ENCODE measurements at regions not wholly inside any gene's neighbourhood (a gene's known extent, or its start where the extent isn't known, plus 50 kb on each side); places are given as distances from the start of the nearest gene placed in this dataset.

- no peak overlapping the region for H3K4me3 ChIP-seq (ENCODE audit: low read length in 2 of 2)
- H3K27ac ChIP-seq (ENCODE audit: low read depth in 1 of 2, low read length in 2 of 2): no peak overlapping the region
- intact Hi-C loops (cut with DNase I): no loop called here
- no peaks in the 10 kb centered on the region for H3K4me1 ChIP-seq (ENCODE audit: control insufficient read depth in 1 of 2, insufficient read depth in 2 of 2, low read length in 2 of 2)
- H3K9me3 ChIP-seq (ENCODE audit: control insufficient read depth, low read length): no peaks in the 10 kb centered on the region
- no peaks in the 10 kb centered on the region for H3K36me3 ChIP-seq (ENCODE audit: control insufficient read depth in 1 of 2, insufficient read depth in 2 of 2, low read length in 1 of 2)
- ATAC-seq (ENCODE audit: low FRiP score) (no peak), DNase-seq (no peak)
- no peaks in the 10 kb centered on the region for H3K27me3 ChIP-seq (ENCODE audit: control insufficient read depth in 1 of 2, insufficient read depth in 2 of 2, low read length in 1 of 2)
- 86% methylated on average over 7 of the region's 7 CpGs for WGBS, 2 donors
Observed at GRCh38 chr13:105232006-105232405, 1303.5 kb downstream of the EFNB2 start.

GRCh38 chr13:105231579-105231978, 1303.9 kb downstream of the EFNB2 start:
- intact Hi-C loops (cut with DNase I): no loop called here
- 93 to 94% methylated on average over 2 of the region's 2 CpGs for WGBS, 2 donors

GRCh38 chr13:105220881-105221280, 1314.6 kb downstream of the EFNB2 start:
- ATAC-seq (ENCODE audit: low FRiP score): no peak
- intact Hi-C loops (cut with DNase I): no loop called here
- H3K36me3 ChIP-seq (ENCODE audit: control insufficient read depth in 1 of 2, insufficient read depth in 2 of 2, low read length in 1 of 2): no peaks in the 10 kb centered on the region
- no peak overlapping the region for H3K27ac ChIP-seq (ENCODE audit: low read depth in 1 of 2, low read length in 2 of 2)
- H3K4me1 ChIP-seq (ENCODE audit: control insufficient read depth in 1 of 2, insufficient read depth in 2 of 2, low read length in 2 of 2): no peaks in the 10 kb centered on the region
- no peaks in the 10 kb centered on the region for H3K27me3 ChIP-seq (ENCODE audit: control insufficient read depth in 1 of 2, insufficient read depth in 2 of 2, low read length in 1 of 2)
- DNase-seq: no peak
- 61 to 68% methylated on average over 4 of the region's 4 CpGs for WGBS, 2 donors
- no peaks in the 10 kb centered on the region for H3K9me3 ChIP-seq (ENCODE audit: control insufficient read depth, low read length)
- H3K4me3 ChIP-seq (ENCODE audit: low read length in 2 of 2): no peak overlapping the region

More at GRCh38 chr13:105231579-105231978, 1303.9 kb downstream of the EFNB2 start:
- Histone ChIP-seq H3K9me3 (ENCODE audit: control insufficient read depth, low read length) (no peaks in the 10 kb centered on the region), H3K27ac (ENCODE audit: low read depth in 1 of 2, low read length in 2 of 2) (no peak overlapping the region), H3K36me3 (ENCODE audit: control insufficient read depth in 1 of 2, insufficient read depth in 2 of 2, low read length in 1 of 2) (no peaks in the 10 kb centered on the region), H3K4me1 (ENCODE audit: control insufficient read depth in 1 of 2, insufficient read depth in 2 of 2, low read length in 2 of 2) (no peaks in the 10 kb centered on the region), H3K4me3 (ENCODE audit: low read length in 2 of 2) (no peak overlapping the region), H3K27me3 (ENCODE audit: control insufficient read depth in 1 of 2, insufficient read depth in 2 of 2, low read length in 1 of 2) (no peaks in the 10 kb centered on the region)
- no peak for DNase-seq
- no peak for ATAC-seq (ENCODE audit: low FRiP score)

GRCh38 chr13:105220063-105220462, 1315.4 kb downstream of the EFNB2 start:
- H3K4me1 ChIP-seq (ENCODE audit: control insufficient read depth in 1 of 2, insufficient read depth in 2 of 2, low read length in 2 of 2): no peaks in the 10 kb centered on the region
- H3K9me3 ChIP-seq (ENCODE audit: control insufficient read depth, low read length): no peaks in the 10 kb centered on the region
- H3K4me3 ChIP-seq (ENCODE audit: low read length in 2 of 2): no peak overlapping the region
- no peaks in the 10 kb centered on the region for H3K36me3 ChIP-seq (ENCODE audit: control insufficient read depth in 1 of 2, insufficient read depth in 2 of 2, low read length in 1 of 2)
- intact Hi-C loops (cut with DNase I): no loop called here
- H3K27me3 ChIP-seq (ENCODE audit: control insufficient read depth in 1 of 2, insufficient read depth in 2 of 2, low read length in 1 of 2): no peaks in the 10 kb centered on the region
- ATAC-seq (ENCODE audit: low FRiP score) (no peak), DNase-seq (no peak)
- H3K27ac ChIP-seq (ENCODE audit: low read depth in 1 of 2, low read length in 2 of 2): no peak overlapping the region
- WGBS, 2 donors: 62 to 64% methylated on average over 8 of the region's 8 CpGs

- H3K9me3 ChIP-seq (ENCODE audit: control insufficient read depth, low read length): no peaks in the 10 kb centered on the region
- no peak for ATAC-seq (ENCODE audit: low FRiP score)
- H3K27me3 ChIP-seq (ENCODE audit: control insufficient read depth in 1 of 2, insufficient read depth in 2 of 2, low read length in 1 of 2): no peaks in the 10 kb centered on the region
- no peak overlapping the region for H3K27ac ChIP-seq (ENCODE audit: low read depth in 1 of 2, low read length in 2 of 2)
- H3K4me1 ChIP-seq (ENCODE audit: control insufficient read depth in 1 of 2, insufficient read depth in 2 of 2, low read length in 2 of 2): no peaks in the 10 kb centered on the region
- DNase-seq: no peak
- no peaks in the 10 kb centered on the region for H3K36me3 ChIP-seq (ENCODE audit: control insufficient read depth in 1 of 2, insufficient read depth in 2 of 2, low read length in 1 of 2)
- H3K4me3 ChIP-seq (ENCODE audit: low read length in 2 of 2): no peak overlapping the region
- WGBS, 2 donors: 85 to 88% methylated on average over 1 of the region's 1 CpG
- intact Hi-C loops (cut with DNase I): no loop called here
Observed at GRCh38 chr13:105219651-105220050, 1315.8 kb downstream of the EFNB2 start.

GRCh38 chr13:105213512-105213911, 1322.0 kb downstream of the EFNB2 start:
- ATAC-seq (ENCODE audit: low FRiP score) (no peak), DNase-seq (no peak)
- intact Hi-C loops (cut with DNase I): no loop called here
- no peaks in the 10 kb centered on the region for H3K9me3 ChIP-seq (ENCODE audit: control insufficient read depth, low read length)
- H3K27me3 ChIP-seq (ENCODE audit: control insufficient read depth in 1 of 2, insufficient read depth in 2 of 2, low read length in 1 of 2): no peaks in the 10 kb centered on the region
- H3K4me1 ChIP-seq (ENCODE audit: control insufficient read depth in 1 of 2, insufficient read depth in 2 of 2, low read length in 2 of 2): no peaks in the 10 kb centered on the region
- no peak overlapping the region for H3K27ac ChIP-seq (ENCODE audit: low read depth in 1 of 2, low read length in 2 of 2)
- WGBS, 2 donors: 87 to 93% methylated on average over 3 of the region's 3 CpGs
- no peak overlapping the region for H3K4me3 ChIP-seq (ENCODE audit: low read length in 2 of 2)
- no peaks in the 10 kb centered on the region for H3K36me3 ChIP-seq (ENCODE audit: control insufficient read depth in 1 of 2, insufficient read depth in 2 of 2, low read length in 1 of 2)

- H3K4me3 ChIP-seq (ENCODE audit: low read length in 2 of 2): no peak overlapping the region
- no peaks in the 10 kb centered on the region for H3K4me1 ChIP-seq (ENCODE audit: control insufficient read depth in 1 of 2, insufficient read depth in 2 of 2, low read length in 2 of 2)
- intact Hi-C loops (cut with DNase I): no loop called here
- WGBS, 2 donors: 62 to 70% methylated on average over 4 of the region's 4 CpGs
- H3K9me3 ChIP-seq (ENCODE audit: control insufficient read depth, low read length): no peaks in the 10 kb centered on the region
- H3K27ac ChIP-seq (ENCODE audit: low read depth in 1 of 2, low read length in 2 of 2): no peak overlapping the region
- ATAC-seq (ENCODE audit: low FRiP score) (no peak), DNase-seq (no peak)
- H3K36me3 ChIP-seq (ENCODE audit: control insufficient read depth in 1 of 2, insufficient read depth in 2 of 2, low read length in 1 of 2): no peaks in the 10 kb centered on the region
- no peaks in the 10 kb centered on the region for H3K27me3 ChIP-seq (ENCODE audit: control insufficient read depth in 1 of 2, insufficient read depth in 2 of 2, low read length in 1 of 2)
Observed at GRCh38 chr13:105207572-105208293, 1327.7 kb downstream of the EFNB2 start.

- DNase-seq (no peak), ATAC-seq (ENCODE audit: low FRiP score) (no peak)
- no peaks in the 10 kb centered on the region for H3K9me3 ChIP-seq (ENCODE audit: control insufficient read depth, low read length)
- H3K27me3 ChIP-seq (ENCODE audit: control insufficient read depth in 1 of 2, insufficient read depth in 2 of 2, low read length in 1 of 2): no peaks in the 10 kb centered on the region
- H3K4me1 ChIP-seq (ENCODE audit: control insufficient read depth in 1 of 2, insufficient read depth in 2 of 2, low read length in 2 of 2): no peaks in the 10 kb centered on the region
- H3K4me3 ChIP-seq (ENCODE audit: low read length in 2 of 2): no peak overlapping the region
- no peak overlapping the region for H3K27ac ChIP-seq (ENCODE audit: low read depth in 1 of 2, low read length in 2 of 2)
- no peaks in the 10 kb centered on the region for H3K36me3 ChIP-seq (ENCODE audit: control insufficient read depth in 1 of 2, insufficient read depth in 2 of 2, low read length in 1 of 2)
- intact Hi-C loops (cut with DNase I): no loop called here
Observed at GRCh38 chr13:105202354-105202753, 1333.1 kb downstream of the EFNB2 start.

- Histone ChIP-seq H3K27ac (ENCODE audit: low read depth in 1 of 2, low read length in 2 of 2) (no peak overlapping the region), H3K4me3 (ENCODE audit: low read length in 2 of 2) (no peak overlapping the region), H3K27me3 (ENCODE audit: control insufficient read depth in 1 of 2, insufficient read depth in 2 of 2, low read length in 1 of 2) (no peaks in the 10 kb centered on the region), H3K36me3 (ENCODE audit: control insufficient read depth in 1 of 2, insufficient read depth in 2 of 2, low read length in 1 of 2) (no peaks in the 10 kb centered on the region), H3K4me1 (ENCODE audit: control insufficient read depth in 1 of 2, insufficient read depth in 2 of 2, low read length in 2 of 2) (no peaks in the 10 kb centered on the region), H3K9me3 (ENCODE audit: control insufficient read depth, low read length) (no peaks in the 10 kb centered on the region)
- ATAC-seq (ENCODE audit: low FRiP score) (no peak), DNase-seq (no peak)
- intact Hi-C loops (cut with DNase I): no loop called here
- WGBS, 2 donors: 71 to 73% methylated on average over 3 of the region's 3 CpGs
Observed at GRCh38 chr13:105201351-105201750, 1334.1 kb downstream of the EFNB2 start.

All from aorta (tissue), 5 donors.